ENCODE measurements at regions not wholly inside any gene's neighbourhood (a gene's known extent, or its start where the extent isn't known, plus 50 kb on each side); places are given as distances from the start of the nearest gene placed in this dataset.

DNA sequence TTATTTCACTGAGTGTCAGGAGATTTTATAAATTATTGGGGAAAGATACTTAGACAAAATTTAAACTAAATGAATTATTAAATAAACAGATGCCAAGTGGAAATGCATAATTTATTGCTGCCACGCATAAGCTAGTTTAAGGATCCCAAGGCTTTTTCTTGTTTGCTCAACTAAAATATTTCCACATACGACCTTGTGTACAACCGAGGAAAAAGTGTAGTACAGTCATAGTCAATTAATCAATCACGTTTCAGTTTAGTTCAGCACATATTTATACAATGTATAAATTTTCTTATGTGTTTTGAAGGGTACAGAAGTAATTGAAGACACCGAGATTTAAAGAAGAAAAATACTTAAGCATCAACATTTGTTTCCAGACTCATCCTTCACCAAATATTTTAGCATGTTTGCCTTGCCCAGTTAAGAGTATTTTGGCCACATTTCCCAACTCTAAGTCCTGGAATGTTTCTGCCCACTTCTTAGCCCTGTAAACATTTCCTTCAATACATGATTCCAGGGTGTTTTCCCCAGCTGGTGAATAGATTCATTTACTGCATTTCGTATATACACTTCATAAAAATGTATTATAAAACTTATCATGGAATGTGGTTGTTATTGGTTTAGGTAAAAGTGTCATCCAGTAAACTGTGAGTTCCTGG, 652.9 kb downstream of the ELAVL2 start:
- intact Hi-C loops (cut with DNase I; ENCODE audit: low total_unique reads) = no loop called here
- WGBS, 5 donors = 50 to 65% (median 54%) methylated on average over 6 of the region's 6 CpGs
- Histone ChIP-seq H3K36me3 (no peaks in the 10 kb centered on the region), H3K27me3 (no peaks in the 10 kb centered on the region), H3K4me3 (no peak overlapping the region), H3K4me1 (no peaks in the 10 kb centered on the region), H3K27ac (no peak overlapping the region), H3K9me3 (peaks cover 0 to 8% (median 4%) of the 10 kb centered on the region in 4 donors)
- no peak for DNase-seq
- TF ChIP-seq POLR2AphosphoS5 (IDR thresholded peaks at IDR 0.05) (no peak), POLR2A (IDR thresholded peaks at IDR 0.05) (no peak), CTCF (IDR thresholded peaks at IDR 0.05) (no peak), EP300 (IDR thresholded peaks at IDR 0.05) (no peak)

DNA sequence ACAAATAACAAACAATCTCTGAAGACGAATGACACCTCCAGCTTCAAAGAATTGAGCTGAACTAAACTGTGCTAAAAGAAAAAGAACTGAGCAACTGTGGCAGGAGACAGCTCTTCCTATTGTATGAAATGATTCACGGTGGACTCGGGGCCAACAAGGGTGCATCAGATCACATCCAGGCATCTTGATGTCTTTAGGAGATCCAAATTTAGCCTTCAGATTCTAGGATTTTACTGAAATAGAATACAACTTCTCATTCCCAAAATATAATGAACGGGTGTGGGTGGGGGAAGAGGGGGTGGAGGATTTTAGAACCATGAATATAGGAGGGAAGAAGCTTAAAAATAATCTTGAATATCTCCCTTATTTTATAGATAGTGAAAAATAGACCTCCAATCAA, 631.8 kb downstream of the ELAVL2 start:
- no peak for DNase-seq
- TF ChIP-seq POLR2A (IDR thresholded peaks at IDR 0.05) = no peak
- no peak for TF ChIP-seq POLR2AphosphoS5 (IDR thresholded peaks at IDR 0.05)
- no peak for TF ChIP-seq CTCF (IDR thresholded peaks at IDR 0.05)
- no peak for TF ChIP-seq EP300 (IDR thresholded peaks at IDR 0.05)
- Histone ChIP-seq H3K4me1 (no peaks in the 10 kb centered on the region), H3K27ac (no peak overlapping the region), H3K9me3 (no peaks in the 10 kb centered on the region), H3K27me3 (no peaks in the 10 kb centered on the region), H3K36me3 (no peaks in the 10 kb centered on the region), H3K4me3 (no peak overlapping the region)
- intact Hi-C loops (cut with DNase I; ENCODE audit: low total_unique reads) = no loop called here
- WGBS, 5 donors = 76 to 90% (median 83%) methylated on average over 4 of the region's 4 CpGs

- intact Hi-C loops (cut with DNase I; ENCODE audit: low total_unique reads) = no loop called here
- Histone ChIP-seq H3K4me1 (no peaks in the 10 kb centered on the region), H3K9me3 (no peaks in the 10 kb centered on the region), H3K36me3 (no peaks in the 10 kb centered on the region), H3K4me3 (no peak overlapping the region), H3K27me3 (no peaks in the 10 kb centered on the region), H3K27ac (no peak overlapping the region)
- DNase-seq = no peak
- TF ChIP-seq POLR2AphosphoS5 (IDR thresholded peaks at IDR 0.05) (no peak), POLR2A (IDR thresholded peaks at IDR 0.05) (no peak), EP300 (IDR thresholded peaks at IDR 0.05) (no peak), CTCF (IDR thresholded peaks at IDR 0.05) (no peak)
- 52 to 69% (median 59%) methylated on average over 5 of the region's 5 CpGs for WGBS, 5 donors
Observed at GRCh38 chr9:23215688-23216087, 610.4 kb downstream of the ELAVL2 start.

- Histone ChIP-seq H3K4me1 (no peaks in the 10 kb centered on the region), H3K4me3 (no peak overlapping the region), H3K27me3 (no peaks in the 10 kb centered on the region), H3K9me3 (peaks cover 0 to 12% (median 3%) of the 10 kb centered on the region in 4 donors), H3K36me3 (no peaks in the 10 kb centered on the region), H3K27ac (no peak overlapping the region)
- DNase-seq = no peak
- WGBS, 5 donors = 82 to 90% (median 88%) methylated on average over 13 of the region's 13 CpGs
- intact Hi-C loops (cut with DNase I; ENCODE audit: low total_unique reads) = no loop called here
- TF ChIP-seq POLR2A (IDR thresholded peaks at IDR 0.05) (no peak), CTCF (IDR thresholded peaks at IDR 0.05) (no peak), EP300 (IDR thresholded peaks at IDR 0.05) (no peak), POLR2AphosphoS5 (IDR thresholded peaks at IDR 0.05) (no peak)
Observed at GRCh38 chr9:23219471-23219870, 606.6 kb downstream of the ELAVL2 start.
